H9 (cell line): ENCODE measurements at regions not wholly inside any gene's neighbourhood (a gene's known extent, or its start where the extent isn't known, plus 50 kb on each side); places are given as distances from the start of the nearest gene placed in this dataset.

ENCODE experiments used
- DNase-seq: peaks from one replicate; pipeline ENCODE4 v3.0.0-alpha.2; 2017
- H2AFZ ChIP-seq: one replicate; pipeline ENCODE4 v1.6.1; 2013; ENCODE audit warnings: mild to moderate bottlenecking, low read length, control low read depth, moderate library complexity
- H2AK5ac ChIP-seq: 2 replicates; pipeline ENCODE4 v1.6.1; 2013; ENCODE audit warnings: low read length, control low read depth, mixed read lengths; ENCODE audit not compliant: insufficient read length
- H2BK120ac ChIP-seq: one replicate; pipeline ENCODE4 v1.6.1; 2013; ENCODE audit warnings: low read depth, mild to moderate bottlenecking, low read length, control low read depth, inconsistent platforms; ENCODE audit not compliant: poor library complexity, severe bottlenecking
- H2BK12ac ChIP-seq: 2 replicates; pipeline ENCODE4 v1.6.1; 2013; ENCODE audit warnings: low read length, control low read depth, mixed read lengths, low read depth; ENCODE audit not compliant: insufficient read length
- H2BK15ac ChIP-seq: 2 replicates; pipeline ENCODE4 v1.6.1; 2013; ENCODE audit warnings: low read depth, low read length, control low read depth
- H2BK20ac ChIP-seq: one replicate; pipeline ENCODE4 v1.6.1; 2013; ENCODE audit warnings: low read depth, mild to moderate bottlenecking, low read length, control low read depth, inconsistent platforms; ENCODE audit not compliant: poor library complexity, severe bottlenecking
- H2BK5ac ChIP-seq: 2 replicates; pipeline ENCODE4 v1.6.1; 2013; ENCODE audit warnings: low read length, control low read depth, mixed read lengths; ENCODE audit not compliant: insufficient read length
- H3K14ac ChIP-seq: 2 replicates; pipeline ENCODE4 v1.6.1; 2013; ENCODE audit warnings: low read length, control low read depth; ENCODE audit not compliant: insufficient read depth
- H3K18ac ChIP-seq: 2 replicates; pipeline ENCODE4 v1.6.1; 2013; ENCODE audit warnings: low read depth, mild to moderate bottlenecking, mixed read lengths, low read length, control low read depth; ENCODE audit not compliant: insufficient read length
- H3K23ac ChIP-seq: 2 replicates; pipeline ENCODE4 v1.6.1; 2013; ENCODE audit warnings: low read length, control low read depth, mixed read lengths, low read depth; ENCODE audit not compliant: insufficient read length
- H3K23me2 ChIP-seq: 2 replicates; pipeline ENCODE4 v1.6.1; 2013; ENCODE audit warnings: low read depth, mild to moderate bottlenecking, mixed read lengths, low read length, control low read depth; ENCODE audit not compliant: insufficient read length, poor library complexity, severe bottlenecking
- H3K27ac ChIP-seq: 2 replicates; pipeline ENCODE4 v1.5.1; 2013; ENCODE audit warnings: low read length, control low read depth, mixed read lengths, low read depth; ENCODE audit not compliant: insufficient read length
- H3K27me3 ChIP-seq: 2 replicates; pipeline ENCODE4 v1.6.1; 2013; ENCODE audit warnings: low read length, control low read depth, inconsistent platforms; ENCODE audit not compliant: insufficient read depth
- H3K4ac ChIP-seq: 2 replicates; pipeline ENCODE4 v1.6.1; 2013; ENCODE audit warnings: low read depth, mild to moderate bottlenecking, control low read depth, inconsistent platforms, low read length, moderate library complexity
- H3K4me1 ChIP-seq: 2 replicates; pipeline ENCODE4 v1.6.1; 2013; ENCODE audit warnings: low read length, control low read depth, inconsistent platforms; ENCODE audit not compliant: insufficient read depth
- H3K4me2 ChIP-seq: 2 replicates; pipeline ENCODE4 v1.6.1; 2013; ENCODE audit warnings: low read length, control low read depth, mixed read lengths; ENCODE audit not compliant: insufficient read length, insufficient read depth
- H3K56ac ChIP-seq: 2 replicates; pipeline ENCODE4 v1.6.1; 2013; ENCODE audit warnings: low read depth, mild to moderate bottlenecking, mixed read lengths, low read length, control low read depth; ENCODE audit not compliant: insufficient read length
- H3K79me1 ChIP-seq: 2 replicates; pipeline ENCODE4 v1.6.1; 2013; ENCODE audit warnings: low read depth, mild to moderate bottlenecking, moderate library complexity, low read length, control low read depth, inconsistent platforms; ENCODE audit not compliant: insufficient read depth, poor library complexity, severe bottlenecking
- H3K79me2 ChIP-seq: 2 replicates; pipeline ENCODE4 v1.6.1; 2013; ENCODE audit warnings: low read length, control low read depth, inconsistent platforms; ENCODE audit not compliant: insufficient read depth
- H3K9ac ChIP-seq: 2 replicates; pipeline ENCODE4 v1.6.1; 2013; ENCODE audit warnings: low read length, control low read depth, mixed read lengths; ENCODE audit not compliant: insufficient read length; ENCODE audit errors: extremely low read depth
- H3K9me3 ChIP-seq: one replicate; pipeline ENCODE4 v1.6.1; 2013; ENCODE audit warnings: low read depth, low read length, inconsistent platforms; ENCODE audit not compliant: control insufficient read depth
- H3T11ph ChIP-seq: one replicate; pipeline ENCODE4 v1.6.1; 2013; ENCODE audit warnings: mild to moderate bottlenecking, low read length, control low read depth, inconsistent platforms
- H4K20me1 ChIP-seq: one replicate; pipeline ENCODE4 v1.6.1; 2013; ENCODE audit not compliant: control insufficient read depth, insufficient read length, insufficient read depth
- H4K5ac ChIP-seq: 2 replicates; pipeline ENCODE4 v1.6.1; 2013; ENCODE audit warnings: low read depth, mild to moderate bottlenecking, mixed read lengths, low read length, control low read depth; ENCODE audit not compliant: insufficient read length
- H4K8ac ChIP-seq: replicated peaks from 2 replicates; pipeline ENCODE4 v1.6.1; 2013; ENCODE audit warnings: low read length, control low read depth, mixed read lengths, low read depth; ENCODE audit not compliant: insufficient read length
- H4K91ac ChIP-seq: 2 replicates; pipeline ENCODE4 v1.6.1; 2013; ENCODE audit warnings: low read depth, mild to moderate bottlenecking, moderate library complexity, mixed read lengths, low read length, control low read depth; ENCODE audit not compliant: insufficient read length
- H3K27ac Mint-ChIP-seq, 3 experiments: 2 replicates in 2 of 3; 3 replicates in 1 of 3; pipeline ENCODE4 v1.8.0; 2020 to 2021; ENCODE audit warnings: mixed read lengths in 3 of 3, mild to moderate bottlenecking in 1 of 3, moderate library complexity in 1 of 3
- H3K27me3 Mint-ChIP-seq: 2 replicates; pipeline ENCODE4 v1.8.0; 2021; ENCODE audit warnings: low read depth, mild to moderate bottlenecking, moderate library complexity, mixed read lengths
- H3K36me3 Mint-ChIP-seq, 3 experiments: 2 replicates in 2 of 3; 3 replicates in 1 of 3; pipeline ENCODE4 v1.8.0; 2020 to 2021; ENCODE audit warnings: low read depth in 3 of 3, mixed read lengths in 3 of 3; ENCODE audit not compliant: insufficient read depth in 1 of 3
- H3K4me1 Mint-ChIP-seq, 2 experiments: 2 replicates each; pipeline ENCODE4 v1.8.0; 2020; ENCODE audit warnings: mixed read lengths in 2 of 2
- H3K4me3 Mint-ChIP-seq, 2 experiments: 2 replicates in 1 of 2; 3 replicates in 1 of 2; pipeline ENCODE4 v1.8.0; 2020 to 2021; ENCODE audit warnings: mild to moderate bottlenecking in 2 of 2, mixed read lengths in 2 of 2, moderate library complexity in 1 of 2
- H3K9me3 Mint-ChIP-seq, 2 experiments: 2 replicates in 1 of 2; 3 replicates in 1 of 2; pipeline ENCODE4 v1.8.0; 2020; ENCODE audit warnings: mild to moderate bottlenecking in 2 of 2, mixed read lengths in 2 of 2, moderate library complexity in 1 of 2
- CTCF ChIP-seq: fragments of 200-600 bp; sonication (generic); conservative IDR thresholded peaks from 3 replicates; pipeline ENCODE4 v1.8.0; 2021; ENCODE audit warnings: antibody characterized with exemption, mild to moderate bottlenecking

GRCh38 chr12:45131506-45131905, 80.6 kb upstream of the DBX2 start:
- Histone ChIP-seq H4K5ac (no peak overlapping the region), H2AFZ (no peak overlapping the region), H3K4me2 (no peak overlapping the region), H3K79me2 (no peaks in the 10 kb centered on the region), H3K14ac (no peak overlapping the region), H3K79me1 (no peaks in the 10 kb centered on the region), H2BK120ac (no peak overlapping the region), H2BK12ac (no peak overlapping the region), H3K56ac (no peak overlapping the region), H4K91ac (no peak overlapping the region), H2BK20ac (no peak overlapping the region), H3K4ac (no peak overlapping the region), H3K23ac (no peak overlapping the region), H3T11ph (no peak overlapping the region), H3K23me2 (no peaks in the 10 kb centered on the region), H4K8ac (no peak overlapping the region), H2BK15ac (no peak overlapping the region), H2AK5ac (no peak overlapping the region), H3K9ac (no peak overlapping the region), H2BK5ac (no peak overlapping the region), H3K27me3 (no peaks in the 10 kb centered on the region), H3K18ac (no peak overlapping the region), H3K27ac (no peak overlapping the region), H3K4me1 (peaks cover 2% of the 10 kb centered on the region; the same call in 1 of the 2 replicates), H4K20me1 (no peaks in the 10 kb centered on the region), H3K9me3 (no peaks in the 10 kb centered on the region)
- H3K4me1 Mint-ChIP-seq = peaks cover 9 to 11% of the 10 kb centered on the region in 2 experiments
- no peaks in the 10 kb centered on the region; a peak in 1 of 7 replicates for H3K36me3 Mint-ChIP-seq
- no peaks in the 10 kb centered on the region for H3K9me3 Mint-ChIP-seq
- no peak overlapping the region for H3K27ac Mint-ChIP-seq
- no peak for DNase-seq
- no peak for TF ChIP-seq CTCF
- no peak overlapping the region for H3K4me3 Mint-ChIP-seq
- H3K27me3 Mint-ChIP-seq = peaks cover 4% of the 10 kb centered on the region; the same call in 1 of the 2 replicates
